NCI-H2196 (cell line): ENCODE measurements at regions not wholly inside any gene's neighbourhood (a gene's known extent, or its start where the extent isn't known, plus 50 kb on each side); places are given as distances from the start of the nearest gene placed in this dataset.

Experiments used
- DNase-seq: peaks from one replicate; lab custom pipeline; 2025; ENCODE audit not compliant: unreplicated experiment; lab: John Stamatoyannopoulos, UW

DNA sequence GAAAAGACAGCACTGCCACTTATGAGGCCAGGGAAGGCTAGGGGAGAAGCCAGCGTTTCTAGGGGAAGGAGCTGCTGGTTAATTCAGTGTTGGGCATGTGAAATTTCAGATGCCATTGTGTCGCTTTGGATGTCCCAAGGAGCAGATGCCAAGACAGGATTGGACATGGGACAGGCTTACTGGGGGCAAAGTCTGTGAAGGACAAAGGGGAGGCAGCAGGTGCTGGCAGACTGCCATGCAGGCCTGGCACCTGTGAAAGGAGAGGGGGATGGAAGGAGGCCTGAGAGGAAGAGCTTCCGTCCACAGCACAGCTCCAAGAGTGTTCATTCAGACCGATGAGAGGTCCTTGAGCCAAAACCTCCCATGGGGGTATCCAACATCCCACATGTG lies 255.5 kb upstream of the RPL38 start:
- DNase-seq: no peak

GRCh38 chr17:73949903-73950592 lies 253.4 kb upstream of the RPL38 start:
- DNase-seq: no peak

GRCh38 chr17:73950593-73950914 lies 252.9 kb upstream of the RPL38 start:
- no peak for DNase-seq

DNA sequence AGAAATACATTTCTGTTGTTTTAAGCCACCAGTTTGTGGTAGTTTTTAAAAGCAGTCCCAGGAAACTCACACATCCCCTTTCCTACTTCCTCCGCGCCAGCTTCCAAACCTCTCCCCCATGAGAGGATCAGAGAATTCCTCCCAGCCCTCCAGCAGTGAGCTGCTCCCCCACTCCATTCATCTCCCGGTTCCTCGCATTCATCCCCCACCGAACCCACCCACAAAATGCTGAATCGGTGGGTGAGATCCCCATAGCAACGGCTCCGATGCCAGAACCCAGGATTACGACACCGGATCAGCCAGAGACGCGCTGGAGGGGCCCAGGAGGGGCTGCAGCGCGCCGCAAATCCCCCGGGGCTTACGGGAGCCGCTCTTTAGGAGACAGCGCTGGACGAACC lies 251.4 kb upstream of the RPL38 start:
- no peak for DNase-seq

DNA sequence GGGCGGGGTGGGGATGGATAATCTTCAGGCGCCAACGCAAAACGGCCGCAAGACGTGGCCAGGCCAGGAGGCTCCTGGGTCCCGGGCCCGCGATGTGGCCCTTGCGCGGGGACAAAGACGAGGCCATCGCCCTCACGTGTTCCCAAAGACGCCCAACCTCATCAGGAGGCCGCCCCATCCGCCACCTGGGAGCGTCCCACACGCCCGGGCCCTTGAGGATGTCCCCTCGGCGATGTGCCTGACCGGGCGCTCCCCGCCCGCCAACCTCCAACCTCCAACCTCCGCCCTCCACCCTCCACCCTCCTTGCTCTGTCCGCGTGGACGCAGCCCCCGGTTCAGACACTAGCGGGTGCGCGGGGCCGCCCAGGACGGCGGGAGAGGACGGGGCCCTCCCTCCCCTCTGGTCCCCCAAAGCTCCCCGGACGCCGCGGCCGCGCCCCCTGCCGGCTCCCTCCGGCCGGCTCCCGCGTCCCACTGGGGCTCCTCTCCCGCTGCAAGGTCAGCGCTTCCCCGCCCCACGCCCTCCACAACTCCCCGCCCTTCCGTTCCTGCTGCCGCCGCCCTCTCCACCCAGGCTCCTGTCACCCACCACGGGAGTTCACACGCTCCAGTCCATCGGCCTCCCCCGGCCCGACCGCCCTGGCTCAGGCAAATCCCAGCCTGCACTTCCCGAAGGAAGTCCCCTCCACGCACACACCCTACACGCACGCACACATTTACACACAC lies 250.8 kb upstream of the RPL38 start:
- DNase-seq: no peak

DNA sequence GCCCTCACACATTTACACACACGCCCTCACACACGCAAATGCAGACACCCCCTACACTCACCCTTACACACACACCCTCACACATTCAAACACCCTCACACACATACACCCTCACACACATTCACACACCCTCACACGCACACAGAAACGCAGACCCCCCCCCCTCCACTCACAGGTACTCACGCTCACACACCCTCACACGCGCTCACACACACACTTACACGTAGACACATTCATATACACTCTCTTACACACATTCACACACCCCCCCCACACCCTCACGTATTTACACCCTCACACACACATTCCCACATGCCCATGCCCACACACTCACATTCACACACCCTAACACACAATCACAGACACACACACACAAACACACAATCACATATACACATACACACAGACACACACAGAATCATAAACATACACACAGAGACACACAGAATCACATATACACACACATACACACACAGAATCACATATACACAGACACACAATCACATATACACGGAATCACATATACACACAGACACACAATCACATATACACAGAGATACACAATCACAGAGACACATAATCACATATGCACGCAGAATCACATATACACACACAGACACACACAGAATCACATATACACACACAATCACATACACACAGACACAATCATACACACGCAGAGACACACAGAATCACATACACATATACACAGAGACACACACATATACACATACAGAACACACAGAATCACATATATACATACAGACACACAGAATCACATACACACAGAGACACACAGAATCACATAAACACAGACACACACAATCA lies 250.1 kb upstream of the RPL38 start:
- no peak for DNase-seq

DNA sequence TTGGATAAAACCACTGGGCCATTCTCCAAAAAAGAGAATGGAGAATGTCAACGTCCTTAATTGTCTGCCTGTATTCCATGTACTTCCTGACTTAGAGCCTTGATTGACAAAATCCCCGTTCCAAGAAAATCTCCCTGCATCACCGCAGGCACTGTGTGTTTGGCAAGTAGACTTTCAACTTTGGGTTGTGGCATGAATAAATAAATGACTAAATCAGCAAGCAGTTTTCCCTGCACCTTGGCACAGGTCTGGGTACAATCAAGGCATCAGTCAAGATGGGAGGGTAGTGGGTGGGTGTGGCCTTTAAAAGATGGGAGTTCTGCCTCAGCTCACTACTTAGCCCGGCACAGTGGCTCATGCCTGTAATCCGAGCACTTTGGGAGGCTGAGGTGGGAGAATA lies 248.5 kb upstream of the RPL38 start:
- no peak for DNase-seq

DNA sequence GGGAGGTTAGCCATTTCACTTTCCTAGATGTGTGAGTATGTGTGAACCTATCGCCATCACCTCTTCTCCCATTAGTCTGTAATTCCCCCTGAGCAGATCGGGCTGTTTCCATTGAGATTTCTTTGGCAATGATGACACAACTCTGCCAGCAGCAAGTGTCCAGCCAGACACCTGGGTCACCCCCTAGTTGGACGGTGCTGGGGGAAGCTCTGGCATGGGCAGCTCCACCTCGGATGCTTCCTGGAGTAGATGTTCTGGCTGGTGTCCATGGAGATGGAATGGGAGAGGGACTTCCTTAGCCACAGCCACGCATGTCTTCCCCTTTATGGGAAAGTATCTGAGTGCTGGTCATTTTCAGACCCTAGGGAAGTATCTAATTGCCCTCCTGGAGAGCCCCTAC lies 247.9 kb upstream of the RPL38 start:
- DNase-seq: no peak

GRCh38 chr17:73956169-73956568 lies 247.3 kb upstream of the RPL38 start:
- DNase-seq: no peak

- peak; percentile 55 for DNase-seq
Observed at GRCh38 chr17:73956595-73957465, 246.6 kb upstream of the RPL38 start.

DNA sequence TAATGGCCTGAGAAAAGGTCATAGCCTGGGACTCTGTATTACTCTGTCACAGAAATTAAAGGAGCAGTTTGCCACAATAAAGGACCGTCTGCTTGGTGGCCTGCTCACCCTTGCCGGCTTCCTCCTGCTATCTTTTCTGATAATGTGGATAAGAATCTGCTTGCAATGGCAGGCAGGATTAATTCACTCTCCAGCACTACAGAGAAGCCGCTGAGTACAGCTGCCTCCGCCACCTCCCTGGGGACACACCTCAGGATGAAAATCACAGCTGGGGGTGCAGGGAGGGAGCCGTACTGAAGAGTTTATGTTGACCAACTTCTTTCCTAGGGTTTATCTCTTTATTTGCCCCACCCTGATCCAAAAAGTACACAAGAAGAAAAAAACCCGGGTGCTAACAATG lies 245.9 kb upstream of the RPL38 start:
- no peak for DNase-seq

DNA sequence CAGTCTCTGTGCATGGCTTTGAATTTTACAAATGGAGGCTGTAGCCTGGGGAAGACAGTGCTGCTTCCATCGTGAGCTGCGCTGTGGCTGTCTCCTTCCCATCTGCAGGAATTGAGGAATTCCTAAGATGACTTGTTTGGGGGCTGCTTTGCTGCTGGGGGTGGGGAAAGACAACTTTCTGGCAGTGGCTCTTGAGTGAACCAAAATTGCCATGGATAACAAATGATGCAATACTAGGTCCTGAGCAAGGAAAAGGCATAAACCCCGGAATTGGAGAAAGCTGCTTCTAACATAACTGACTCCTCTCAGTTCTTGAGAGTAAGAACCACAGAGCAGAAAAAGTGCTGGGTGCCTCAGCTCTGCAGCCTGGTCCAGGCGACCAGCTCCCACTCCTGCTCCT lies 245.0 kb upstream of the RPL38 start:
- DNase-seq: no peak

DNA sequence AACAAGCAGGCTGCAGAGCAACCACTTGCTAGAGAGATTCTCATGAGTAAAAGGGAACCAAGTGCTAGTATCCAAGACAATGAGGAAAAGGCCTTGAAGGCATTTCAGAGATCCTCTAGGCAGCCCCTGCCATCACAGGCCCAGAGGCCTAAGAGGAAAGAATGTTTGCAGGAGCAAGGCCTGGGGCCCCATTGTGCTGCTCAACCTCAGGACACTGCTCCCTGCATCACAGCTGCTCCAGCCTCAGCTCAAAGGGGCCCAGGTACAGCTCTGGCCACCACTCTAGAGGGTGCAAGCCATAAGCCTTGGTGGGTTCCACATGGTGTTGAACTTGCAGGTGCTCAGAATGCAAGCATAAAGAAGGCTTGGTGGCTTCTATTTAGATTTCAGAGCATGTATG lies 243.0 kb upstream of the RPL38 start:
- no peak for DNase-seq

DNA sequence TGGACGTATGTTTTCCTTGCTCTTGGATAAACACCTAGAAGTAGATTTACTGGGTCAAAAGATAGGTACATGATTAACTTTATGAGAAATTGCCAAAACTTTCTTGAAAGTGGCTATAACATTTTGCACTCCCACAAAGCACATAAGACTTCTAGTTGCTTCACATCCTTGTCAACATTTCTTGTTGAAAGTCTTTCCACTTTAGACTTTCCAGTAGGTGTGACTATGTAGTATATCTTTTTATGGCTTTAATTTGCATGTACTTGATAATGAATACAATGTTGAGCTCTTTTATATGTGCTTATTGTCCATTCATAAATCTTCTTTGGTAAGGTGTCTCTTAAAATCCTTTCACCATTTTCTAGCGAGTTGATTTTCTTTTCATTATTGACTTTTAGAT lies 241.2 kb upstream of the RPL38 start:
- no peak for DNase-seq

DNA sequence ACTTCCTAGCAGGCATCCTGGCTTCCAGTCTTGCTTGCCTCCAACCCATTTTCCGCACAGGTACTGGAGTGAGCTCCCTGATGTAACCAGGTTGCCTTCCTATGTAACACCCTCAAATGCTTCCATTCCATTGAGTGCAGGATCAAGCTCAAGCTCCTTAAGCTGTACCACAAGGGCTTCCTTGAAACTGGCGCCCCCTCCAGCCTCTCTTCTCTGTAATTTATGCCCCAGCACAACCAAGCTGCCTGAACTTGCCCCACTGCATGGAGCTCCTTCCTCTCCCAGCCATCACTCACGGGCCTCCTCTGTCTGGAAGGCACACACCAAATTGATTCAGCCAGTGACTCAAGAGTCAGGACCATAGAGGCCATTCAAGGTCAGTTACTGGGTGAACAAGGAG lies 234.8 kb upstream of the RPL38 start:
- no peak for DNase-seq

GRCh38 chr17:73969956-73970355 lies 233.5 kb upstream of the RPL38 start:
- no peak for DNase-seq

DNA sequence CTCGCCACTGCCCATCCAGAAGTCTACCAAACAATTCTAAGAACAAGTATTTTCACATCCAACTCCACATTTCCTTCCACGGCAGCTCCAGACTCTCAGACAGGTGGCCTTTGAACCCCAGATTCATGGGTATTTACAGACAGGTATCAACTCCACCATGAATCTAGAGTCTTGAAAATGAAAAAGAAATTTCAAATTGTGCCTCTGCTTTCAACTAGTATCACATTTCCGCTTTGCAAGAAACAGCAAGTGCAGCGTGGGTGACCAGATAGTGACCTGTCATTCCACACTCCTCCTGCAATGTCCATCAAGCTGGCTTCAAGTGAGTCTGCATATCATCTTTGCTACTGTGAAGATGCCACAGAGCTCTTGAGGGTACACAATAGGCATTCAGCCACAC lies 232.4 kb upstream of the RPL38 start:
- no peak for DNase-seq

- DNase-seq: no peak
Observed at GRCh38 chr17:73972056-73972455, 231.4 kb upstream of the RPL38 start.

DNA sequence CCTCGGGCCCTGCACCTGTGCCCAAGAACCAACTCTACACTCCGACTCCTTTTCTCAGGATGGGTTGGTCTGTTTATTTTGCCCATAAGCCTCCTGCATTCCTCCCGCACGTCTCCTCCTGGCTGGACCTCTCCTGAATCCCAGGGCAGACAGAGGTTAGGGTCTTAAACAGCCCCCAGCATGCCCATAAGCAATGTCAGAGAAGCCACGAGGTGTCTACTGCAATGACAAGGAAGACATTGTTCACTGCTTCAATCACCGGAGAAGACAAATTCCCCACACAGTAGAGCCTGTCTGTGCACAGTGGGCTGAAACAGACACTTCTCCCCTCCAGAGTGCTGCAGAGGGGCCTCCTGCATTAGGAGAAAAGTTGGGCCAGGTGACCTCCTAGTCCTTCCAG lies 230.6 kb upstream of the RPL38 start:
- DNase-seq: no peak

- no peak for DNase-seq
Observed at GRCh38 chr17:73973586-73974409, 229.7 kb upstream of the RPL38 start.
